ENCODE measurements at regions not wholly inside any gene's neighbourhood (a gene's known extent, or its start where the extent isn't known, plus 50 kb on each side); places are given as distances from the start of the nearest gene placed in this dataset.

GRCh38 chr6:165968408-165968807 lies 199.2 kb downstream of the TBXT start:
- intact Hi-C loops (cut with DNase I; ENCODE audit: low total_unique reads) = no loop called here
- Histone ChIP-seq H3K27me3 (no peaks in the 10 kb centered on the region), H3K4me1 (no peaks in the 10 kb centered on the region), H3K4me3 (no peak overlapping the region), H3K9me3 (no peaks in the 10 kb centered on the region), H3K27ac (no peak overlapping the region), H3K36me3 (no peaks in the 10 kb centered on the region)
- no peak for TF ChIP-seq POLR2A (IDR thresholded peaks at IDR 0.05)
- TF ChIP-seq, protein P1, sequence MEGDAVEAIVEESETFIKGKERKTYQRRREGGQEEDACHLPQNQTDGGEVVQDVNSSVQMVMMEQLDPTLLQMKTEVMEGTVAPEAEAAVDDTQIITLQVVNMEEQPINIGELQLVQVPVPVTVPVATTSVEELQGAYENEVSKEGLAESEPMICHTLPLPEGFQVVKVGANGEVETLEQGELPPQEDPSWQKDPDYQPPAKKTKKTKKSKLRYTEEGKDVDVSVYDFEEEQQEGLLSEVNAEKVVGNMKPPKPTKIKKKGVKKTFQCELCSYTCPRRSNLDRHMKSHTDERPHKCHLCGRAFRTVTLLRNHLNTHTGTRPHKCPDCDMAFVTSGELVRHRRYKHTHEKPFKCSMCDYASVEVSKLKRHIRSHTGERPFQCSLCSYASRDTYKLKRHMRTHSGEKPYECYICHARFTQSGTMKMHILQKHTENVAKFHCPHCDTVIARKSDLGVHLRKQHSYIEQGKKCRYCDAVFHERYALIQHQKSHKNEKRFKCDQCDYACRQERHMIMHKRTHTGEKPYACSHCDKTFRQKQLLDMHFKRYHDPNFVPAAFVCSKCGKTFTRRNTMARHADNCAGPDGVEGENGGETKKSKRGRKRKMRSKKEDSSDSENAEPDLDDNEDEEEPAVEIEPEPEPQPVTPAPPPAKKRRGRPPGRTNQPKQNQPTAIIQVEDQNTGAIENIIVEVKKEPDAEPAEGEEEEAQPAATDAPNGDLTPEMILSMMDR (IDR thresholded peaks at IDR 0.05 in 4 of 5, conservative IDR thresholded peaks at IDR 0.05 in 1 of 5) = no peak
- in situ Hi-C loops (cut with MboI; ENCODE audit: low sequenced_read_pairs in 4 of 4) = no loop called here
- no peak for ATAC-seq
- DNase-seq = no peak

DNA sequence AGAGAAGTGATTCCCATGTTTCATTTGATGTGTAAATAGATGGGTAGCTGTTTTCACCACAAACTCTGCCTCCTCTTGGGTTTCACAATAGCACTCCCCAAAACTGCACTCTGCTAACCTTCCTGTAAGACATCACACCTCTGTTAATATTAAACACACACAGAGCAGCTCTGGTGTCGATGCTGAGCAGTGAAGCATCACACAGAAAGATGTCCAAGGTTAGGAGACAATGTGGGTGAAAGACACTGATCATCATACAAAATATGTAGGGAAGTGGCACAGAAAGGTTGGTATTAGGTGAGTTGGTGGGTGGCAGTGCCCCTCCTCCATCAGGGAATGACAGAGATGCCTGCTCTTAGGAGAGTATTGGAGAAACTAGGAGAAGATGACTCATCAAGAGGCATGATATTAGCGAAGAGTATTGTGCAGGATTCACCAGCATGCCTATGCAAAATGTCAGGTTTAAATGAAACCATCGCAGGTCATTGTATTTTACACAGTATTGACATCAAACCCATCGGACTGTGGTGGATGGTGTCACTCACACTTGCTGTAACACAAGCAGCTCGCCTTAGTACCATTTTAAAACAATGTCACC lies 199.7 kb downstream of the TBXT start:
- ATAC-seq (no peak), DNase-seq (no peak)
- intact Hi-C loops (cut with DNase I; ENCODE audit: low total_unique reads) (no loop called here), in situ Hi-C loops (cut with MboI; ENCODE audit: low sequenced_read_pairs in 4 of 4) (no loop called here)
- TF ChIP-seq, protein P1 (IDR thresholded peaks at IDR 0.05 in 4 of 5, conservative IDR thresholded peaks at IDR 0.05 in 1 of 5) = no peak
- no peak for TF ChIP-seq POLR2A (IDR thresholded peaks at IDR 0.05)
- H3K9me3 ChIP-seq = no peaks in the 10 kb centered on the region
- H3K4me3 ChIP-seq = no peak overlapping the region
- no peak overlapping the region for H3K27ac ChIP-seq
- H3K4me1 ChIP-seq = no peaks in the 10 kb centered on the region
- no peaks in the 10 kb centered on the region for H3K36me3 ChIP-seq
- H3K27me3 ChIP-seq = no peaks in the 10 kb centered on the region

GRCh38 chr6:165963750-165964149 lies 203.9 kb downstream of the TBXT start:
- H3K27me3 ChIP-seq = no peaks in the 10 kb centered on the region
- DNase-seq = no peak
- H3K4me3 ChIP-seq = no peak overlapping the region
- in situ Hi-C loops (cut with MboI; ENCODE audit: low sequenced_read_pairs in 4 of 4) = no loop called here
- no peaks in the 10 kb centered on the region for H3K9me3 ChIP-seq
- intact Hi-C loops (cut with DNase I; ENCODE audit: low total_unique reads) = no loop called here
- no peaks in the 10 kb centered on the region for H3K4me1 ChIP-seq
- no peak for ATAC-seq
- H3K27ac ChIP-seq = no peak overlapping the region
- no peak for TF ChIP-seq POLR2A (IDR thresholded peaks at IDR 0.05)
- TF ChIP-seq, protein P1 (IDR thresholded peaks at IDR 0.05 in 4 of 5, conservative IDR thresholded peaks at IDR 0.05 in 1 of 5) = no peak
- no peaks in the 10 kb centered on the region for H3K36me3 ChIP-seq

- Histone ChIP-seq H3K4me3 (no peak overlapping the region), H3K36me3 (no peaks in the 10 kb centered on the region), H3K27ac (no peak overlapping the region), H3K9me3 (no peaks in the 10 kb centered on the region), H3K4me1 (no peaks in the 10 kb centered on the region), H3K27me3 (no peaks in the 10 kb centered on the region)
- in situ Hi-C loops (cut with MboI; ENCODE audit: low sequenced_read_pairs in 4 of 4) (no loop called here), intact Hi-C loops (cut with DNase I; ENCODE audit: low total_unique reads) (no loop called here)
- TF ChIP-seq, protein P1 (IDR thresholded peaks at IDR 0.05 in 4 of 5, conservative IDR thresholded peaks at IDR 0.05 in 1 of 5) = no peak
- no peak for TF ChIP-seq POLR2A (IDR thresholded peaks at IDR 0.05)
- ATAC-seq (no peak), DNase-seq (no peak)
Measured at GRCh38 chr6:165962366-165962765, 205.3 kb downstream of the TBXT start.

DNA sequence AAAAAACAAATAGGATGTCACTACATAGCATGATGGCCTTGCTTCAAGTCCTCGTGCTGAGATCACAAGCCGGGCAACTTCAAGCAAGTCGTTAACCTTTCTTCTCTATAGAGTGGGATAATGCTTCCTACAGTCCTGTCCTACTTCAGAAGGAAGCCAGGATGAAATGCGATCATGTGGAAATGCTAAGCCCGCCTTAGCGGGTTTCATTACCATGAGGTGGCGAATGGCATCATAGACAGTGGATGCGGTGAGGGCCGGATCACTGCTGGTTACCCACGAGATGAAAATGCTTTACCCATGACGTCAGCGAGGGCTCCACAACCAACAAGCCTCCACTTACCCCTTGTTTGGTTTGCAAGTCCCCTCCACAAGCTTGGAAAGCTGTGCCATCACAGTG lies 206.4 kb downstream of the TBXT start:
- no peak for DNase-seq
- no peak overlapping the region for H3K27ac ChIP-seq
- ATAC-seq = no peak
- in situ Hi-C loops (cut with MboI; ENCODE audit: low sequenced_read_pairs in 4 of 4) = no loop called here
- no peaks in the 10 kb centered on the region for H3K27me3 ChIP-seq
- no peaks in the 10 kb centered on the region for H3K4me1 ChIP-seq
- H3K9me3 ChIP-seq = no peaks in the 10 kb centered on the region
- no peak for TF ChIP-seq POLR2A (IDR thresholded peaks at IDR 0.05)
- TF ChIP-seq, protein P1 (IDR thresholded peaks at IDR 0.05 in 4 of 5, conservative IDR thresholded peaks at IDR 0.05 in 1 of 5) = no peak
- intact Hi-C loops (cut with DNase I; ENCODE audit: low total_unique reads) = no loop called here
- no peaks in the 10 kb centered on the region for H3K36me3 ChIP-seq
- H3K4me3 ChIP-seq = no peak overlapping the region

Measured in gastrocnemius medialis (tissue), 4 donors.